Spleen (tissue), 7 donors: ENCODE measurements at regions not wholly inside any gene's neighbourhood (a gene's known extent, or its start where the extent isn't known, plus 50 kb on each side); places are given as distances from the start of the nearest gene placed in this dataset.

ENCODE experiments used
- POLR2A ChIP-seq, 3 donors: fragments of 450-650 bp; IDR thresholded peaks; one replicate each; pipeline ENCODE4 v1.5.1; 2017; ENCODE audit warnings: antibody characterized with exemption in 3 of 3, mild to moderate bottlenecking in 1 of 3
- POLR2AphosphoS5 ChIP-seq, 3 donors: sonication (generic); formaldehyde crosslinking; IDR thresholded peaks; one replicate each; pipeline ENCODE4 v1.5.1; 2017; ENCODE audit warnings: antibody characterized with exemption in 3 of 3
- TF ChIP-seq, protein P1 (sequence below), 11 experiments: fragments of 200-600 bp in 7 of 11; fragments of 450-650 bp in 4 of 11; sonication (generic) in 4 of 11; IDR thresholded peaks in 8 of 11; conservative IDR thresholded peaks in 3 of 11; 1 replicate in 7 of 11; 2 replicates in 4 of 11; pipeline versions ENCODE4 v1.4.0 to v1.8.0; 2016 to 2021; ENCODE audit warnings: antibody characterized with exemption in 11 of 11, inconsistent platforms in 4 of 11, mild to moderate bottlenecking in 1 of 11
- donor health status: DM: no; HTN: no; CAD: no; lungs with moderate emphysema.
- donor health status: DM: no; HTN: no; CAD: no.
- donor health status: DM: no; HTN: no; CAD: no.

DNA sequence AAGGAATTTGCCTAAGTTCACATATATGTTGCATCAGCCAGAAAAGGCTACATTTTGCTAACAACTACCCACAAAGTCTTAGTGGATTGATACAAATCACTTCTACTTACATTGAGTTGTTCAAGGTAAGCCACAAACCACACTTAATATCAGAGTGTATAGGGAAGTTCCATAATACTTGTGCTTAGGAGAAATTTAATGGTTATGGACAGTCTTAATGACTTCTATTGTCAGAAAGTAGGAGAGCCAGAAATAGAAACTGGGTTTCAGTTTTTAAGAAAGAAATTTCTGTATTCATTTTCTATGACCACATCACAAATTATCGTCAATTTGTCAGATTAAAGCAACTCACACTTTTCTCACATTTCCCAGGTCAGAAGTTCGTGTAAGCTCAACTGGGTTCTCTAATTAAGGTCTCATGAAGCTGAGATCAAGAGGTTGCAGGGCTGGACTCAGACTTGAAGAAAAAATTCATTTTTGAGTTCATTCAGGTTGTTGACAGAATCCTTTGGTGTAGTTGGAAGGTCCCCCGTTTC, 695.7 kb downstream of the CDH11 start:
- TF ChIP-seq POLR2A (IDR thresholded peaks at IDR 0.05) (no peak), POLR2AphosphoS5 (IDR thresholded peaks at IDR 0.05) (no peak)
- TF ChIP-seq, protein P1, sequence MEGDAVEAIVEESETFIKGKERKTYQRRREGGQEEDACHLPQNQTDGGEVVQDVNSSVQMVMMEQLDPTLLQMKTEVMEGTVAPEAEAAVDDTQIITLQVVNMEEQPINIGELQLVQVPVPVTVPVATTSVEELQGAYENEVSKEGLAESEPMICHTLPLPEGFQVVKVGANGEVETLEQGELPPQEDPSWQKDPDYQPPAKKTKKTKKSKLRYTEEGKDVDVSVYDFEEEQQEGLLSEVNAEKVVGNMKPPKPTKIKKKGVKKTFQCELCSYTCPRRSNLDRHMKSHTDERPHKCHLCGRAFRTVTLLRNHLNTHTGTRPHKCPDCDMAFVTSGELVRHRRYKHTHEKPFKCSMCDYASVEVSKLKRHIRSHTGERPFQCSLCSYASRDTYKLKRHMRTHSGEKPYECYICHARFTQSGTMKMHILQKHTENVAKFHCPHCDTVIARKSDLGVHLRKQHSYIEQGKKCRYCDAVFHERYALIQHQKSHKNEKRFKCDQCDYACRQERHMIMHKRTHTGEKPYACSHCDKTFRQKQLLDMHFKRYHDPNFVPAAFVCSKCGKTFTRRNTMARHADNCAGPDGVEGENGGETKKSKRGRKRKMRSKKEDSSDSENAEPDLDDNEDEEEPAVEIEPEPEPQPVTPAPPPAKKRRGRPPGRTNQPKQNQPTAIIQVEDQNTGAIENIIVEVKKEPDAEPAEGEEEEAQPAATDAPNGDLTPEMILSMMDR (IDR thresholded peaks at IDR 0.05 in 8 of 11, conservative IDR thresholded peaks at IDR 0.05 in 3 of 11) = no peak
